Stimulated activated CD8-positive, alpha-beta memory T cell treated with anti-CD3 and anti-CD28 coated beads, Interleukin-4, amount 100 ng/mL, for 4 hours (primary cell): ENCODE measurements at regions not wholly inside any gene's neighbourhood (a gene's known extent, or its start where the extent isn't known, plus 50 kb on each side); places are given as distances from the start of the nearest gene placed in this dataset.
"Not testable (repeated sequence)": the region's sequence is repeated elsewhere in the genome, so short reads cannot be mapped to it uniquely, and the experiment has no call there.

Experiments used
- DNase-seq, 2 donors: peaks; one replicate each; pipeline ENCODE4 v3.0.0-alpha.2; 2020; ENCODE audit warnings: low read depth in 2 of 2, low spot score in 1 of 2

- DNase-seq: no peak
These were observed 55.5 kb upstream of the PIK3C3 start for GRCh38 chr18:41899535-41899934.

GRCh38 chr18:41893432-41893831 is 61.6 kb upstream of the PIK3C3 start:
- no peak for DNase-seq

DNA sequence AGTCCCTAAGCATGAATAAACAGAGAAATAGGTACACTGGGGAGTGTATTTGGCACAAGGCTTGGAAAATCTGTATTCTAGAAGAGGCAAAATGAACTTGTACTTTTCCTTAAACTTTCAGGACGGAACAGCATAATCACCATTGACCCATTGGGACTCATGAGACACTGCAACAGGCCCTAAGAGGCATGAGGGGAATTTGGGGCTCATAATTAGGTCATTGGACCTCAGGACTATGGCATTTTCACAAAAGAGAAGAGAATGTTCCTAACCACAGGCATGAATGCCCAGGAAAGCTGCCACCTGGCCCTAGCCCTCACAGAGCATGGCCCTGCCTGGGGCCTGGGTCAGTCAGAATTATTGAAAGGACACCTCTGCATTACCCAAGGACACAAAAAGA is 67.9 kb upstream of the PIK3C3 start:
- no peak for DNase-seq

GRCh38 chr18:41886126-41886807 is 68.8 kb upstream of the PIK3C3 start:
- DNase-seq: no peak

- DNase-seq: no peak
These were observed 73.7 kb upstream of the PIK3C3 start for GRCh38 chr18:41881285-41881684.

DNA sequence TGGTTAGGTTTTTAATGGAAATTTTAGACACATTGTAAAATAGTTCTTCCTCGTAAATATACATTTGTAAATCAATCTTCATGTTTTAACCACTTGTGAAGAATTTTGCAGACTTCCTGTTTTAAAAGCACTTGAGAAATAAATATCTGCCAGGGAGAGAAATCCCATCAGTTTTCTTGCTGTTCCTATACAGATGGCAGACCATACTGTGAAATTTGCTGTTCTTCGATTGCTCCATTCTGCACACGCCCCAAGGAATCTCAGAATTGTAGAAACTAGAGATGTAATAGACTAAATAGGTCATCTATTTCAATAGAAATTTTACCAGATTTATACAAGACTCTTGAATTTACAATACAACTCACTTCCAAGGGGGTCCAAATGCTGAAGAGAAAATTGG is 75.8 kb upstream of the PIK3C3 start:
- no peak for DNase-seq

DNA sequence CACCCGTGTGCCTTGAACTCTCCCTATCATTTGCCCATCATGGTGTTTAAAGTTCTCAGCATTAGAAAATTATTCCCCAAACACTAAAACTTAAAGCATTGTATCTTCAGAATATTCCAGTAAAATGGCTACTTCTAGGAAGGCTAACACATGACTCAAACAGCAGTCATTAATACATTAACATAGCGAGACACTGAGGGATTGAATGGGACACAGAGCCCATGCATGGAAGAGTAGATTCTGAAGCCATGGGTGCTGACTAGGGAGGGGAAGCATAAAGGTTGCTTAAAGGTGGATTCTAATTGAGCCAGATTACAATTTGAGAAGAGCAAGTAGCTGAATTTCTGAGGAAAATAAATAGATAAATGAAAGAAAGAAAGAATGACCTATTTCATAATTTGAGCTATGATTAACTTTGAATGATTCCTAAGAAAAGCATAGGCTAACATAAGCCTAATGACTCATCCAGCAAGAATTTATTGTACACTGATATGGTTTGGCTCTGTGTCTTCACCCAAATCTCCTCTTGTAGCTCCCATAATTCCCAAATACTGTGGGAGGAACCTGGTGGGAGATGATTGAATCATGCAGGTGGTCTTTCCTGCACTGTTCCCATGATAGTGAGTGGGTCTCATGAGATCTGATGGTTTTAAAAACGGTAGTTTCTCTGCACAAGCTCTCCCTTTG is 79.8 kb upstream of the PIK3C3 start:
- no peak for DNase-seq

DNA sequence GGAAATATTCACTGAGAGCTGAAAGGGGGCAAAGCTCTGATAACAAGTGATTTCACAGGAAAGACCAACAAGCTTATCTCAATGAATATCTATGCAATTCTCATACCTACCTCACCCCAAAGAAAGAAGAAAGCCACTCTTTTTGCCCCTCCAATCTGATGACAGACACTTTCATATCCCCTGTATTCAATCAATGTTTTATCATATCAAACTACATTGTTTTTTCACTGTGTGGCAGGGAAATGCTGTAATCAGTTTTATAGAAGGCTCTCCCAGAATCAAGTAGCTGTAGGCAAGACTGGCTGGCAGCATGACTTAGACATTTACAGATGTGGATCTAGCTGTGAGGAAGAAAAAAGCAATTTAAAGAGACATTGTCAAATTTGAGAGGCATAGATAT is 81.3 kb upstream of the PIK3C3 start:
- DNase-seq: no peak

GRCh38 chr18:41872206-41872605 is 82.8 kb upstream of the PIK3C3 start:
- DNase-seq: no peak

GRCh38 chr18:41871229-41872000 is 83.6 kb upstream of the PIK3C3 start:
- no peak for DNase-seq

- no peak for DNase-seq
These were observed 84.2 kb upstream of the PIK3C3 start for GRCh38 chr18:41870817-41871216.

- no peak for DNase-seq
These were observed 84.8 kb upstream of the PIK3C3 start for GRCh38 chr18:41870191-41870590.

DNA sequence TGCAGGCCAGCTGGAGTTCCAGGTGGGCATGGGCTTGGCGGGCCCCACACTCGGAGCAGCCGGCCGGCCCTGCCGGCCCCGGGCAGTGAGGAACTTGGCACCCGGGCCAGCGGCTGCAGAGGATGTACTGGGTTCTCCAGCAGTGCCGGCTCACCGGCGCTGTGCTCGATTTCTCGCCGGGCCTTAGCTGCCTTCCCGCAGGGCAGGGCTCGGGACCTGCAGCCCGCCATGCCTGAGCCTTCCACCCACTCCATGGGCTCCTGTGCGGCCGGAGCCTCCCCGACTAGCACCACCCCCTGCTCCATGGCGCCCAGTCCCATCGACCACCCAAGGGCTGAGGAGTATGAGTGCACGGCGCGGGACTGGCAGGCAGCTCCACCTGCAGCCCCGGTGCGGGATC is 89.2 kb upstream of the PIK3C3 start:
- DNase-seq: not testable (repeated sequence)

- DNase-seq: no peak
These were observed 90.8 kb upstream of the PIK3C3 start for GRCh38 chr18:41864216-41864615.

DNA sequence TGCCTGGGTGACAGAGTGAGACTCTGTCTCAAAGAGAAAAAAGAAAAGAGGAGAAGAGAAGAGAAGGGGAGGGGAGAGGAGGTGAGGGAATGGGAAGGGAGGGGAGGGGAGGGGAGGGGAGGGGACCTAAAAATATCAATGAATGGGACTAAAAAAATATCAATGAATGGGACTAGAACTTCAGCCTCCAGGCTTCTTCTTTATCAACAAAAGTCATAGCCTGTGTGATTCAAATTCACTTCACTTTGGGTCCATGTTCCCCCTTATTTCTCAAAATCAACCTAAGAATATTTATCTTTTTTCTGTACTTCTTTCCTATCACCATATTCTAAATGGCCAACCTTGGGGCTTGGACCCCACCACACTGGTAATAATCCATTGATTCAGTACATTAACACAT is 92.1 kb upstream of the PIK3C3 start:
- no peak for DNase-seq

- no peak for DNase-seq
These were observed 94.0 kb upstream of the PIK3C3 start for GRCh38 chr18:41860987-41861386.

- no peak for DNase-seq
These were observed 96.1 kb upstream of the PIK3C3 start for GRCh38 chr18:41858761-41859555.

- DNase-seq: no peak
These were observed 101.8 kb upstream of the PIK3C3 start for GRCh38 chr18:41853280-41853679.

GRCh38 chr18:41850781-41851180 is 104.3 kb upstream of the PIK3C3 start:
- no peak for DNase-seq

DNA sequence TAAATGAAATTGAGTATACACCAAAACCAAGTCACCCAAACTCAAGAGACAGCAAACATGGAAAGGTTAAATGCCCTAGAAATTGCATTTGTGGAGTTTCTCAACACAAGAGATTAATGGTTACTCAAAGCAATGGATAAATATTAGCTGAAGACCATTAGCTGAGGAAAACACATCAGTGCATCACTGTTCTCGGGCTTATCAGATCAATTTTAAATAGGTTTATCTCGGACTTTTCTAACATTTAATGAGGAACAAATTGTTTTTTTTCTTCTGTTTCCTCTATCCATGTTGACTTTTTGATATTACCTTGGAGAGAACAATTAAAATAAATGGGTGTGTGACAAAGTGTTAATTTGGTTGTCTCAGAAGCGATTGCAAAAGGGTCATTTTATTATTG is 105.4 kb upstream of the PIK3C3 start:
- no peak for DNase-seq

- no peak for DNase-seq
These were observed 109.5 kb upstream of the PIK3C3 start for GRCh38 chr18:41845563-41845962.
